DMS114 treated with DMSO at 0.1 percent for 48 hours (cell line): ENCODE measurements at regions not wholly inside any gene's neighbourhood (a gene's known extent, or its start where the extent isn't known, plus 50 kb on each side); places are given as distances from the start of the nearest gene placed in this dataset.

Experiments
- DNase-seq: peaks from one replicate; lab custom pipeline; 2025; ENCODE audit not compliant: unreplicated experiment; lab: John Stamatoyannopoulos, UW

DNA sequence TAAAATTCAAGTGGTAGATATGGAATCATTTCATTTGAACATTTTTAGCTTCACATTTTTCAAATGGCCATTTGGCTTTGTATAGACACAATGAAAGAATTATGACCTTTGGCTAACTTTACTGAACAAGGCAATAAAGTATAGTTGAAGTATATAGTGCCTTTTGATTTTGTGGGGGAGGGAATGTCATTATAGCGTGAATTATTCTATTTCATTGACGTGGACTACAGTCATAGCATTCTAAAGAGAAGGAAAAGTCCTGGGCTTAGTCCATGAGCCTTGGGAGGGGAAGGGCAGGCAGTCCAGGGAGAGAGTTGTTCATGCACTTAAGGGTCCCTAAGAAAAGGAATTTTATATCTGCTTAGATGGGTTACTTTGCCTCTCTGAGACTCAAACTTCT, 181.4 kb upstream of the GPR26 start:
- no peak for DNase-seq

GRCh38 chr10:123485341-123485960, 180.7 kb upstream of the GPR26 start:
- DNase-seq = no peak

- no peak for DNase-seq
Observed at GRCh38 chr10:123488436-123488835, 177.7 kb upstream of the GPR26 start.

DNA sequence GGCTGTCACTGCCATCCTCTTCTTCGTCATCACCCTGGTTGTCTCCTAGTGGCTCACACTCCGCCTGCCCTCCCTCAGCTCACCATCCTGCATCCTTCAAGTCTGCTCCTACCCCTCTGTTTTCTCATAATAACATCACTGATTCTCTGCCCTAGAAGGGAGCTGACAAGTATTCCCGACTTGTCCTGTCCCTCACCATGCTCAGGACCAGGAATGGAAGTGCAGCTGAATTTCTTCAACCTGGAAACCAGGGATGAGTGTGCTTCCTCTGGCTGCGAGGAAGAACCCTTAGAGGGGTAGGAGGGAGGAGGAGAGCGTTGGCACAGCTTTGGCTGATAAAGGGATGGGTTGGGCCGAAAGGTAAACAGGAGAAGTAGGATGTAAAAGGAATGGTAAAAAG, 174.8 kb upstream of the GPR26 start:
- DNase-seq = no peak

GRCh38 chr10:123492016-123492415, 174.1 kb upstream of the GPR26 start:
- DNase-seq = no peak

DNA sequence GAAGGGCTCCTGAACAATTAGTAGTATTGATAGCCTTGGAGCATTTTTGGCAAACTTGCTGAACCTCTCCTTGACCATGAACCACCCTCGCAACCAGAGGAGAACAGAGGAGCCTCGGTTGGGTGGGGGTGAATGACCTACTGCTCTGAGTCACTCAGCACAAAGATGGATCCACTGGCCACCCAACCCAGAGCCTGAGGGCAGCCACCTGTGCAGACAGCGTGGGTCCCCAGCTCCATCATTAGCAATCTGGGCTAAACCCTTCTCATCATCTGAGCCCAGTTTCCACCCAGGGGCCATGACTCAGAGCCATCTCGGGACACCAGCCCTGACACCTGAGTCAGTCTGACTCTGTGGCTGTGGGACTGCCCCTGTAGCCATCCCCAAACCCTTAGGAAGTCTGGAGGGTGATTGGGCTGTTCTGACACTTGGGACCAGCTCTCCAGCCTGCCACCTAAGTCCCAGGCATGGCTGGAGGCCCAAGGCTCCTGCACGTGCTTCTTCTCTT, 171.8 kb upstream of the GPR26 start:
- no peak for DNase-seq

DNA sequence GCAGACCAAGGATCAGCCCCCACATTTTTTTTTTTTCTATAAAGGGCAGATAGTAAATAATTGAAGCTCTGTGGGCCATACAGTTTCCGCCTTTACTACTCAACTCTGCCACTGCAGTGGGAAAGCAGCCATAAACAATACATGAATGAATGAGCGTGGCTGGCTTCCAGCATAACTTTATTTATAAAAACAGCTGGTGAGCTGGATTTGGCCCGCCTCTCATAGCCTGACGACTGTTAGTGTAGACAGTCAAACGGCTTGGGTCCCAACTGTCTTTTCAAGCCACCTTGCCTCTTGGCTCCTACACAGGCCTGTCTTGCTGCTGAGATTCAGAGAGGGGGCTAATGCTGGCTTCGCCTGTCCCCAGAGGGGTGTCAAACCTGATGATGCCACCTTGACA, 169.8 kb upstream of the GPR26 start:
- DNase-seq = no peak

DNA sequence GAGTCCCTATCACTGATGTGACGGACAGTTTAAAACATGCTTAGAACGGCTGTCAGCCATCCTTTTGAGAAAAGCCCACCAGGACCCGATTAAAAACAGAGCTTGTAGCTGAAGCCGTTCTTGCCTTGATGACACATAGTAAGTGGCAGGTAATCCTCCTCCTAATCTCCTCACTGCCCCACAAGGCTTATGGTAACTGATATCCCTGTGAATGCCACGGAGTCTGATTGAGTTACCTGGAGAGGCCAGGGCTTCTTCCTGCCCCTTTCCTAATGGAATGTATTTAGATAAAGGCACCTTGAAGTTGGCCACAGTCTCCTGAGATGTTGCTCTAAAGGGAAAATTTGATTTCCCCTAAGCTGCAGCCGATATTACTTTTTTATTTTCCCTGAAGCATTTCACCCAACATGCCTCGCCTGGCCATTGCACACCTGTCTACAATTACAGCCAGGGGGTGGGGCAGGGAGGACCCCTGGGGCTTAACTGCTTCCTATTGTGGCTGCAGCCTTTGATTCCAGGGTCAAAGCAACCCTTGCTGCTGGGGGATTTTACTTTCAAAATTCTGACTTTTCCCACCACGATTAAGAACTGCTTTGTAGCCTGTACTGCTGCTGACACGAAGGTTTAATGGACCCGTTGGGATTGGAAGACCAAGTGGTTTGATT, 169.0 kb upstream of the GPR26 start:
- no peak for DNase-seq

DNA sequence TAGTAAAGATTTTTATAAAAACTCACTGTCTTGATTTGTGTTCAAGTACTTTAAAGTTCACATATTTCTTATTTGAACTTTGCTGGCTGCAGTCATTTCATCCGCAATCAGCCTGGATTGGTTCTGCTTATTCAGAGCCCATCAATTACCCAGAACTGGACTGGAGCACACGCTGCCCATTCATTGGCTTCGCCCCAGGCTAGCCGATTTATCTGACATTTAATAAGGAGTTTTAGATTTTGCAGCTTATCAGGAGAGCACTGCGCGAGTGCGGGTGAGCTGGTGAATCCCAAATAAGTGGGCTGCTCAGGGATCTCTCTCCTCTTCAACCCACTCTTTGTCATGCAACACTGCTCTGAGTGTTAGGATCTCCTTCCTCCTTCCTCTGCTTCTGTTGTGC, 166.0 kb upstream of the GPR26 start:
- no peak for DNase-seq

- DNase-seq = no peak
Observed at GRCh38 chr10:123501148-123501547, 165.0 kb upstream of the GPR26 start.

- no peak for DNase-seq
Observed at GRCh38 chr10:123502983-123503382, 163.2 kb upstream of the GPR26 start.

- no peak for DNase-seq
Observed at GRCh38 chr10:123506455-123506854, 159.7 kb upstream of the GPR26 start.

DNA sequence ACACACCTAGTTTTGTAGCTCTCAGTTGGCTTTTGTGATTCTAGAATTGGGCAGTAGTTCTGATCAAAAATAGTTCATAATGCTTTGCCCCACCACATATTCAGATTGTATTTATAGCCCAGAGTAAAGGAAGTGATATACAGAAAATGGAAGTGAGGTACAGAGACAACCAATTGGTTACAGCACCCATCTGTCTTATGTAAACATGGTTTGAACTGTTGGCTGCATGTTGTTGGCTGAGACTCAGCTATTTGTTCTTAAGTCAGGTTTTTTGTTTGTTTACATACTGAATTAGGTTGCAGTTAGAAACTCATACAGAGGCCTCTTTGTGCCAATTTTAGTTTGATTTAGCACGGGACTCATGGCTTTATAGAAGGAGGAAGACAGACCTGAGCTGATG, 158.9 kb upstream of the GPR26 start:
- DNase-seq = no peak

DNA sequence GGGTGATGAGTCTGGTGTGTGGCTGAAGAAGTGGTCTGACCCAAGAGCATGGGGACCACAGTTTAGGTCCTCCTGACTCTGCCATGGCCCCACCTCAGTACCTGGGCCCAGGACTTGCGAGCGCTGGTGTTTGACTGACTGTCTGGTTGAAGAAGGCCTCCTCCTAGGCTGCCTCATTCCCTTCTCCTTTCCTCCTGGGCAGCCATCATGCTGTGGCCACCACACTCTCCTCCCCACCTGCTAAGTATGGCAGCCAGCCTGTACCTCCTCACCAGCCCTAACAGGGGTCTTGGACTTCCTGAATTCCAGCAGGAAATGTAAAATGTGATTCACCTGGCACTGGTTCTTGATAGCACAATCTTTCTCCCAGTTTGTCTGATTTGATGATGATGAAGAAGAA, 156.8 kb upstream of the GPR26 start:
- DNase-seq = no peak

GRCh38 chr10:123512901-123513775, 153.0 kb upstream of the GPR26 start:
- DNase-seq = no peak

DNA sequence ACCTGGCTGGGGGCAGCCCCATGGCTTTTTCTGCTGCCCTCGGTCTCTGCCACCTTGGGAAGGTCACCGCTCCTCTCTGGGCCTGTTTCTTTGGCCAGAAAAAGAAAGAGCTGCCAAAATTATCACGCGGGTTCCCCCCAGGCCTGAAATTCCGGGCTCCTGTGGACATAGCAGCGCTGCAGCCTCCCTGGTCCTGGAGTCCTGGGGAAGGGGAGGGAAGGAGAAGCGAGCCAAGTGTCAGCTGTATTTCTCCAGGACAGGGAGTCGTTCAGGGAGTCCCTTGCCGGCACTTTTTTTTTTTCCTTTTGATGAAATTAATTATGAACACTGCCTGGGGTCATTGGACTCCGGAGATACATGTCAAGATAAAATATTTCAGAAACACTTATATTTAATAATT, 152.3 kb upstream of the GPR26 start:
- no peak for DNase-seq

DNA sequence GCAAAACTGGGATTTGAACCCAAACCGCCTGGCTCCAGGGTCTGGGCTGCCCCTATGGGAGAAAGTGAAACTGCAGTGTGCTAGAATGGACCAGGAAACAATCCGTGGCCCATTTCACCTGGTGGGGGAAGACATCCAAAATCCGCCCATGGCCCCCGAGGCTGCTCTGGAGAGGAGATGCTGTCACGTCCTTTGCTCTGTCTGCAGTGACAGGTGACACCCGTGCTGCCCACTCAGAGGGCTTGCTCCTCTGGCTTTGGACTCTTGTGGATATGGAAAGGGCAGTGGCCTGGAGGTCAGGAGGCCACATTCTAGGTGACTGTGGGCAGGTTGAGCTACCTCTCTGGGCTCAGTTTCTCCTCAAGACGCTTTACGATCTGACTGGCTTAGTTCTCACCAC, 151.2 kb upstream of the GPR26 start:
- no peak for DNase-seq

DNA sequence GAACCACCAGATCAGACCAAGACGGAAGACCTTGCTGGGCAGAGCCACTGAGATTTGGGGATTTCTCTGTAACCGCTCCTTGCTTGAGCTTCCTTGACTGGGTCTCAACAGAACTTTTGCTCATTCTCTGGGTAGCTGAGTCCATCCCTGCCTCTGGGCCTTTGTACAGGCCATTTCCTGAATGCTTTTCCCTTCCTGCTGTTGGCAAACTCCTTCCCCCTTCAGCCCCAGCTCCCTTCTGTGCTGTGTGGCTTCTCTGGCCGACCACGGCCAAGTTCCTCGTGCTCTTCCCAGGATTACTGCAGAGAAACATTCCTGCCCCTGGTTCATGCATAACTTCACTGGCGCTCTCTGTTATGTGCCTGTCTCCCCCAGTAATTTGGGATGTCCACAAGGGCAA, 150.5 kb upstream of the GPR26 start:
- no peak for DNase-seq

DNA sequence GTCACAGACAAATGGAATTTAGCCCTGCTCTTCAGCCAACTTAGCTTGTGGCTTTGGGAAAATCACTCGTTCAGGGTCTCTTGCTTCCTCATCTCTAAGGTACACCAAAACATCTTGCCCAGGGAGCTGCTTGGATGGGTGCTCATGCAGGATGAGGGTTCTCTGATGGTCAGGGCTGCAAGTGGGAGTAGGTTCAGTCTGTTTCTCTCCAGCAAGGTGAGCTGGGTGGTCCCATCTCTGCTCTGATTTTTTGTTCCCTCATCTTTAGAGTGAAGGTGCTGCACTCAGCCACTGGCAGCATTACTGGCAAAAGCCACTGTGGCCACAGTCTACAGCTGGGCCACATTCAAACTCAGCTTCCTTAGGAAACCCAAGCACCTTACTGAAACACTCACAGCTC, 149.9 kb upstream of the GPR26 start:
- no peak for DNase-seq

DNA sequence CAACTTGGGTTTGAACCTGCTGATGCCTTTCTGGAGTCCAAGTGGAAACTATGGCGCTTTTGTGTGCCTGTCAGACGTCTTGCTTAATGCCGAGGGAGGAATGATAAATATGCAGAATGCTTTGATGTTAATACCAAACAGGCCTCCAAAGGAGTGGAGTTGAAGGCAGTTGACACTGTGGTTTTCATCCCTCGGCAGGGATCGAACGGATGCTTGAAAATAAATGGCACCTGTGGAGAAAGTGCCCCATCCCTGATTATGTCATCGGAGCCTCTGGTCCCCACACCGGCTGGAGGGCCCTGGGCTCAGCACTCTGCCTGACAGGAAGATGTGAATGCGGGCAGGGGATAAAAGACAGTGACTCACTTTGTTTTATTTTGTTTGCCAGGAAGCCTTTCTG, 148.7 kb upstream of the GPR26 start:
- no peak for DNase-seq

DNA sequence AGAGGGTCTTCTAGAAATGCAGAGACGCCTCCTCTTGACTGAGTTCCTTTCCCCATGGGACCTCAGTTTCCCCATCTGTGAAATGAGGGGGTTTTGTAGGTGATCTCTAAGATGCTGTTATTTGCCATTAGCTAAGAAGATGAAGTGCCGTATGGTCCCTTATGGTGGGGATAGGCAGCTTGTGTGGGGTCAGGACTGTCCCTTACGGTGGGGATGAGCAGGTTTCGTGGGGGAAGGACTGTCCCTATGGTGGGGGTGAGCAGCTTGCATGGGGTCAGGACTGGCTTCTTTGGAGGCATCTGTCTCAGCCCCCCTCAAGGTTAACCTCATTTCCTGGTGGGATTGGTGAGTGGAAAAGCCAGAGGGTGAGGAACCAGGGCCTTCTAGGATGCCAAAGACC, 148.3 kb upstream of the GPR26 start:
- no peak for DNase-seq

DNA sequence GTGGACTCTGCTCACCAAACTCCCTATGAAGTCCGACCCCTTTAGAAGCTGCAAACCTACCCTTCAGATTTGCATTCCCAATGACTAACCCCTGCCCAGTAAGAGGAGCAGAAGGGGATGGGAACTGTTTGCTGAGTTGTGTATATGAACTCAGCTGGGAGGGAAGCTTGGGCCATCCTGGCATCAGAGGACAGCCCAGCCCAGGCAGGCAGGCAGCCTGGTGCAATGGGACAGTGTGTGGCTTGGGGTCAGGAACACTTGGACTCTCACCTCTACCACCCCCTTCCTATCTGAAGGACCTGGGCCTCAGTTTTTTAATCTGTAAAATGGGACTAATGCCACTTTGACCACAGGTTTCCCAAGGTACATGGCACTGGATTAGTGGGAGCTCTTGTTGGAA, 147.4 kb upstream of the GPR26 start:
- no peak for DNase-seq
